GM19395 (cell line): ENCODE measurements at regions not wholly inside any gene's neighbourhood (a gene's known extent, or its start where the extent isn't known, plus 50 kb on each side); places are given as distances from the start of the nearest gene placed in this dataset.
"Not testable (repeated sequence)": the region's sequence is repeated elsewhere in the genome, so short reads cannot be mapped to it uniquely, and the experiment has no call there.

ENCODE experiments used
- ATAC-seq: cut with Tn5 transposase; IDR thresholded peaks from one replicate; pipeline ENCODE4 v1.9.1; 2021; ENCODE audit warnings: mild to moderate bottlenecking, moderate library complexity; ENCODE audit not compliant: unreplicated experiment

GRCh38 chr11:23632293-23632692 lies 772.0 kb upstream of the CCDC179 start:
- no peak for ATAC-seq

GRCh38 chr11:23644443-23644842 lies 784.2 kb upstream of the CCDC179 start:
- no peak for ATAC-seq

GRCh38 chr11:23652336-23652735 lies 792.1 kb upstream of the CCDC179 start:
- not testable (repeated sequence) for ATAC-seq

- ATAC-seq: no peak
These were observed 792.9 kb upstream of the CCDC179 start for GRCh38 chr11:23653071-23653675.

- no peak for ATAC-seq
These were observed 808.0 kb upstream of the CCDC179 start for GRCh38 chr11:23668324-23668723.

GRCh38 chr11:23673366-23673765 lies 813.1 kb upstream of the CCDC179 start:
- ATAC-seq: no peak

- no peak for ATAC-seq
These were observed 814.6 kb upstream of the CCDC179 start for GRCh38 chr11:23674866-23675265.

- no peak for ATAC-seq
These were observed 817.8 kb upstream of the LUZP2 start for GRCh38 chr11:23679041-23679440.

GRCh38 chr11:23679981-23680380 lies 816.9 kb upstream of the LUZP2 start:
- ATAC-seq: no peak

GRCh38 chr11:23680488-23681230 lies 816.2 kb upstream of the LUZP2 start:
- no peak for ATAC-seq

GRCh38 chr11:23684701-23685100 lies 812.2 kb upstream of the LUZP2 start:
- no peak for ATAC-seq

GRCh38 chr11:23687991-23688390 lies 808.9 kb upstream of the LUZP2 start:
- no peak for ATAC-seq

GRCh38 chr11:23688411-23688810 lies 808.4 kb upstream of the LUZP2 start:
- ATAC-seq: no peak

- no peak for ATAC-seq
These were observed 808.0 kb upstream of the LUZP2 start for GRCh38 chr11:23688835-23689234.

GRCh38 chr11:23696688-23697415 lies 800.0 kb upstream of the LUZP2 start:
- no peak for ATAC-seq

GRCh38 chr11:23704183-23704582 lies 792.7 kb upstream of the LUZP2 start:
- no peak for ATAC-seq

GRCh38 chr11:23711981-23712380 lies 784.9 kb upstream of the LUZP2 start:
- no peak for ATAC-seq

- ATAC-seq: no peak
These were observed 777.8 kb upstream of the LUZP2 start for GRCh38 chr11:23719016-23719415.

GRCh38 chr11:23723861-23724260 lies 773.0 kb upstream of the LUZP2 start:
- ATAC-seq: no peak

GRCh38 chr11:23725752-23726151 lies 771.1 kb upstream of the LUZP2 start:
- ATAC-seq: no peak

- ATAC-seq: no peak
These were observed 769.5 kb upstream of the LUZP2 start for GRCh38 chr11:23727387-23727786.

- ATAC-seq: no peak
These were observed 769.1 kb upstream of the LUZP2 start for GRCh38 chr11:23727794-23728193.
